DOHH2 (cell line): ENCODE measurements at regions not wholly inside any gene's neighbourhood (a gene's known extent, or its start where the extent isn't known, plus 50 kb on each side); places are given as distances from the start of the nearest gene placed in this dataset.

Experiments
- H3F3A ChIP-seq: fragments of 200-600 bp; sonication (generic), shearing (Covaris generic); 2 replicates; pipeline ENCODE4 v1.6.0; 2016; ENCODE audit warnings: antibody characterized with exemption, mild to moderate bottlenecking; ENCODE audit not compliant: control insufficient read depth, insufficient read depth
- H3K27ac ChIP-seq: fragments of 200-600 bp; sonication (generic); 2 replicates; pipeline ENCODE4 v1.5.1; 2014; ENCODE audit warnings: low read depth, mild to moderate bottlenecking, low read length, moderate library complexity
- H3K27me3 ChIP-seq: fragments of 200-600 bp; sonication (generic); 2 replicates; pipeline ENCODE4 v1.6.1; 2014; ENCODE audit warnings: mild to moderate bottlenecking, low read length, mixed read lengths; ENCODE audit not compliant: control insufficient read depth
- H3K36me3 ChIP-seq: fragments of 200-600 bp; sonication (generic); 2 replicates; pipeline ENCODE4 v1.6.1; 2014; ENCODE audit warnings: mild to moderate bottlenecking, low read length, moderate library complexity, mixed read lengths; ENCODE audit not compliant: control insufficient read depth
- H3K4me1 ChIP-seq: fragments of 200-600 bp; sonication (generic); 2 replicates; pipeline ENCODE4 v1.6.1; 2014; ENCODE audit warnings: mild to moderate bottlenecking, low read length, mixed read lengths; ENCODE audit not compliant: control insufficient read depth
- H3K4me2 ChIP-seq: fragments of 200-600 bp; sonication (generic); 2 replicates; pipeline ENCODE4 v1.6.0; 2014; ENCODE audit warnings: mild to moderate bottlenecking, low read length, moderate library complexity
- H3K4me3 ChIP-seq: fragments of 200-600 bp; sonication (generic); 2 replicates; pipeline ENCODE4 v1.5.1; 2014; ENCODE audit warnings: mild to moderate bottlenecking, low read length, mixed read lengths
- H3K79me2 ChIP-seq: fragments of 200-600 bp; sonication (generic); 2 replicates; pipeline ENCODE4 v1.6.1; 2014; ENCODE audit warnings: mild to moderate bottlenecking, low read length, mixed read lengths; ENCODE audit not compliant: control insufficient read depth
- H3K9me2 ChIP-seq: fragments of 200-600 bp; sonication (generic); replicated peaks from 2 replicates; pipeline ENCODE4 v1.6.1; 2014; ENCODE audit warnings: mild to moderate bottlenecking, low read length, mixed read lengths; ENCODE audit not compliant: control insufficient read depth
- H3K9me3 ChIP-seq: fragments of 200-600 bp; sonication (generic); 2 replicates; pipeline ENCODE4 v1.6.1; 2014; ENCODE audit warnings: antibody characterized with exemption, low read length, mixed read lengths; ENCODE audit not compliant: control insufficient read depth, insufficient read depth
- H4K20me1 ChIP-seq: fragments of 200-600 bp; sonication (generic); 2 replicates; pipeline ENCODE4 v1.6.0; 2014; ENCODE audit warnings: low read depth, mild to moderate bottlenecking, antibody characterized with exemption, low read length, moderate library complexity; ENCODE audit not compliant: control insufficient read depth, insufficient read depth
- EZH2phosphoT487 ChIP-seq: fragments of 200-600 bp; sonication (generic); IDR thresholded peaks from 2 replicates; pipeline ENCODE4 v1.6.1; 2017; ENCODE audit warnings: borderline replicate concordance, mild to moderate bottlenecking, antibody characterized with exemption, low read length, moderate library complexity, mixed read lengths
- TF ChIP-seq, protein P1 (sequence below): fragments of 200-600 bp; sonication (generic); IDR thresholded peaks from one replicate; pipeline ENCODE4 v1.5.1; 2014; ENCODE audit warnings: antibody characterized with exemption, mild to moderate bottlenecking, low read depth, low read length; ENCODE audit not compliant: poor library complexity, severe bottlenecking

DNA sequence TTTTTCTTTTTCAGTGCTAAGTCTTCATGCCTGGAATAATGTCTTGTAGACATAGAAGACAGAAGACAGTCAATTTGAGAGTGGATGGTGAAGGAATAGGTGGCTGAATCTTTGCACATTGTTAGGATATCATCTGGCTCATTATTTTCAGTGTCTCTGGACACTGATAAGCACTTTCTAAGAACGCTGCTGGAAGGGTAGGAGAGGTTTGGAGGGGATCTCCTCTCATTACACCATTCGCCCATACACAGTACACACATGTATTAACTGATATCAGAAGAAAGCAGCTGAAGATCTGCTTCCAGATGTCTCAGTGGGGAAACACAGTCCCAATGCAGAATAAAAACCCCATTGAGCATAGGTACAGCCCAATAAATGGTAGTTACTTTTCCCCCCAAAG is 461.1 kb upstream of the DCN start:
- H3K9me3 ChIP-seq = no peaks in the 10 kb centered on the region
- H3K36me3 ChIP-seq = no peaks in the 10 kb centered on the region
- no peak overlapping the region for H3K4me3 ChIP-seq
- TF ChIP-seq EZH2phosphoT487 = no peak
- TF ChIP-seq, protein P1, sequence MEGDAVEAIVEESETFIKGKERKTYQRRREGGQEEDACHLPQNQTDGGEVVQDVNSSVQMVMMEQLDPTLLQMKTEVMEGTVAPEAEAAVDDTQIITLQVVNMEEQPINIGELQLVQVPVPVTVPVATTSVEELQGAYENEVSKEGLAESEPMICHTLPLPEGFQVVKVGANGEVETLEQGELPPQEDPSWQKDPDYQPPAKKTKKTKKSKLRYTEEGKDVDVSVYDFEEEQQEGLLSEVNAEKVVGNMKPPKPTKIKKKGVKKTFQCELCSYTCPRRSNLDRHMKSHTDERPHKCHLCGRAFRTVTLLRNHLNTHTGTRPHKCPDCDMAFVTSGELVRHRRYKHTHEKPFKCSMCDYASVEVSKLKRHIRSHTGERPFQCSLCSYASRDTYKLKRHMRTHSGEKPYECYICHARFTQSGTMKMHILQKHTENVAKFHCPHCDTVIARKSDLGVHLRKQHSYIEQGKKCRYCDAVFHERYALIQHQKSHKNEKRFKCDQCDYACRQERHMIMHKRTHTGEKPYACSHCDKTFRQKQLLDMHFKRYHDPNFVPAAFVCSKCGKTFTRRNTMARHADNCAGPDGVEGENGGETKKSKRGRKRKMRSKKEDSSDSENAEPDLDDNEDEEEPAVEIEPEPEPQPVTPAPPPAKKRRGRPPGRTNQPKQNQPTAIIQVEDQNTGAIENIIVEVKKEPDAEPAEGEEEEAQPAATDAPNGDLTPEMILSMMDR = no peak
- no peaks in the 10 kb centered on the region for H3K79me2 ChIP-seq
- no peak overlapping the region for H3K27ac ChIP-seq
- no peaks in the 10 kb centered on the region for H4K20me1 ChIP-seq
- H3F3A ChIP-seq = no peaks in the 10 kb centered on the region
- no peaks in the 10 kb centered on the region for H3K9me2 ChIP-seq
- H3K27me3 ChIP-seq = no peaks in the 10 kb centered on the region
- no peak overlapping the region for H3K4me2 ChIP-seq
- H3K4me1 ChIP-seq = no peaks in the 10 kb centered on the region

DNA sequence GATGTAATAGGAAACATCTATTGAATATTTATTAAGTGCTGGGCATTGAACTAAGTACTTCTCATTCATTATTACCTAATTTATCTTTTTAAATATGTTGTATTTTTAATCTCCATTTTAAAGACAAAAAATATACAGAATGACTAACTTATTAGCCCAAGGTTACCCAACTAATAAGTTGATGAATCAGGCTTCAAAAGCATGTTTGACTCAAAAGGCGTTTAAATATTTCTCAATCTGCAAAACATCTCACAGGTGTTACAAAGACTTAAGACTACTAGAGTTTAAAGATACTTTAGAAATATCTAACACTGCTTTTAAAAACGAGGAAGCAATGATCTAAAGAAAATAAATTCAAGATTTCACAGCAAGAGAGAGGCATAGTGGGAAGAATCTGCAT is 457.4 kb upstream of the DCN start:
- no peaks in the 10 kb centered on the region for H4K20me1 ChIP-seq
- H3K9me3 ChIP-seq = no peaks in the 10 kb centered on the region
- no peaks in the 10 kb centered on the region for H3K27me3 ChIP-seq
- no peak overlapping the region for H3K4me2 ChIP-seq
- no peaks in the 10 kb centered on the region for H3F3A ChIP-seq
- no peaks in the 10 kb centered on the region for H3K4me1 ChIP-seq
- H3K79me2 ChIP-seq = no peaks in the 10 kb centered on the region
- TF ChIP-seq EZH2phosphoT487 = no peak
- TF ChIP-seq, protein P1 = no peak
- H3K27ac ChIP-seq = no peak overlapping the region
- no peaks in the 10 kb centered on the region for H3K9me2 ChIP-seq
- H3K4me3 ChIP-seq = no peak overlapping the region
- H3K36me3 ChIP-seq = no peaks in the 10 kb centered on the region

DNA sequence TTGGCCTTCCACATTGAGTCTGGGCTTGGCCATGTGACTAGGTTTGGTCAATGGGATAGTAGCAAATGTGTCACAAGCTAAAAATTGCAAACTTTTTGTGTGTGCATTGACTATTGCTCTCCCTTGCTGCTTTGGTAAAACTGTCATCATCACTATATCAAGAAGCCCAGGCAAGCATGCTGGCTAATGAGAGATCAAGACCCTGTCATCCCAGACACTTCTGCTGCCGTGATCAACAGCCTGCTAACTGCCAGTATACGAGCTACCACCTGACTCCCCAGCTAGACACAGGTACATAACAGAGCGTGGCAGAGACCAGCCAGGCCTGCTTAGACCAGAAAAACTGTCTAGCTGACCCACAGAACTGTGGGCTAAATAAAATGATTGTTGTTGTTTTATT is 456.7 kb upstream of the DCN start:
- Histone ChIP-seq H3K4me1 (no peaks in the 10 kb centered on the region), H3K36me3 (no peaks in the 10 kb centered on the region), H3K9me2 (no peaks in the 10 kb centered on the region), H3K4me2 (no peak overlapping the region), H4K20me1 (no peaks in the 10 kb centered on the region), H3K4me3 (no peak overlapping the region), H3K9me3 (no peaks in the 10 kb centered on the region), H3K27me3 (no peaks in the 10 kb centered on the region), H3K79me2 (no peaks in the 10 kb centered on the region), H3F3A (no peaks in the 10 kb centered on the region), H3K27ac (no peak overlapping the region)
- TF ChIP-seq, protein P1 = no peak
- no peak for TF ChIP-seq EZH2phosphoT487
